ENCODE measurements at regions not wholly inside any gene's neighbourhood (a gene's known extent, or its start where the extent isn't known, plus 50 kb on each side); places are given as distances from the start of the nearest gene placed in this dataset.
"Not testable (repeated sequence)": the region's sequence is repeated elsewhere in the genome, so short reads cannot be mapped to it uniquely, and the experiment has no call there.

- no peaks in the 10 kb centered on the region for H3K27me3 ChIP-seq
- no peak for DNase-seq
- no peaks in the 10 kb centered on the region for H3K36me3 ChIP-seq
- H3K4me1 ChIP-seq = no peaks in the 10 kb centered on the region
- TF ChIP-seq CTCF (IDR thresholded peaks at IDR 0.05) (no peak), POLR2A (IDR thresholded peaks at IDR 0.05) (no peak)
- no peak overlapping the region for H3K27ac ChIP-seq
- 70 to 83% methylated on average over 4 of the region's 4 CpGs for WGBS, 2 donors
- no peaks in the 10 kb centered on the region for H3K9me3 ChIP-seq
- no peak overlapping the region for H3K4me3 ChIP-seq
- intact Hi-C loops (cut with DNase I) = no loop called here
These were observed 146.3 kb upstream of the LCORL start for GRCh38 chr4:18167831-18168230.

- H3K9me3 ChIP-seq = no peaks in the 10 kb centered on the region
- no peak overlapping the region for H3K27ac ChIP-seq
- H3K36me3 ChIP-seq = no peaks in the 10 kb centered on the region
- TF ChIP-seq CTCF (IDR thresholded peaks at IDR 0.05) = no peak
- no peak for TF ChIP-seq POLR2A (IDR thresholded peaks at IDR 0.05)
- intact Hi-C loops (cut with DNase I) = no loop called here
- no peak for DNase-seq
- WGBS, 2 donors = 78 to 94% methylated on average over 3 of the region's 3 CpGs
- no peak overlapping the region for H3K4me3 ChIP-seq
- no peaks in the 10 kb centered on the region for H3K27me3 ChIP-seq
- H3K4me1 ChIP-seq = no peaks in the 10 kb centered on the region
These were observed 145.4 kb upstream of the LCORL start for GRCh38 chr4:18166925-18167324.

GRCh38 chr4:18162453-18162852 is 140.9 kb upstream of the LCORL start:
- H3K36me3 ChIP-seq = no peaks in the 10 kb centered on the region
- H3K9me3 ChIP-seq = no peaks in the 10 kb centered on the region
- no peaks in the 10 kb centered on the region for H3K27me3 ChIP-seq
- DNase-seq = no peak
- intact Hi-C loops (cut with DNase I) = no loop called here
- no peaks in the 10 kb centered on the region for H3K4me1 ChIP-seq
- WGBS, 2 donors = 78 to 83% methylated on average over 1 of the region's 1 CpG
- no peak for TF ChIP-seq CTCF (IDR thresholded peaks at IDR 0.05)
- TF ChIP-seq POLR2A (IDR thresholded peaks at IDR 0.05) = no peak
- no peak overlapping the region for H3K4me3 ChIP-seq
- H3K27ac ChIP-seq = no peak overlapping the region

- H3K4me3 ChIP-seq; H3K27me3 ChIP-seq; H3K36me3 ChIP-seq; intact Hi-C loops (cut with DNase I); H3K4me1 ChIP-seq; H3K9me3 ChIP-seq; DNase-seq; H3K27ac ChIP-seq: not testable (repeated sequence)
- 92 to 100% methylated on average over 2 to 5 of the region's 51 CpGs for WGBS, 2 donors
These were observed 137.8 kb upstream of the LCORL start for GRCh38 chr4:18159117-18159912.

GRCh38 chr4:18155067-18156041 is 133.8 kb upstream of the LCORL start:
- no peaks in the 10 kb centered on the region for H3K27me3 ChIP-seq
- no peak for DNase-seq
- H3K36me3 ChIP-seq = no peaks in the 10 kb centered on the region
- H3K4me1 ChIP-seq = no peaks in the 10 kb centered on the region
- intact Hi-C loops (cut with DNase I) = no loop called here
- H3K27ac ChIP-seq = no peak overlapping the region
- TF ChIP-seq CTCF (IDR thresholded peaks at IDR 0.05) (no peak), POLR2A (IDR thresholded peaks at IDR 0.05) (no peak)
- H3K9me3 ChIP-seq = no peaks in the 10 kb centered on the region
- 76 to 78% methylated on average over 2 of the region's 2 CpGs for WGBS, 2 donors
- no peak overlapping the region for H3K4me3 ChIP-seq

All from esophagus squamous epithelium (tissue), 5 donors.